ENCODE measurements at regions not wholly inside any gene's neighbourhood (a gene's known extent, or its start where the extent isn't known, plus 50 kb on each side); places are given as distances from the start of the nearest gene placed in this dataset.

- no peak for DNase-seq
These were observed 93.4 kb upstream of the KCNK1 start for GRCh38 chr1:233520261-233521191.

GRCh38 chr1:233523047-233523446, 90.9 kb upstream of the KCNK1 start:
- no peak for DNase-seq

- DNase-seq: no peak
These were observed 86.1 kb upstream of the KCNK1 start for GRCh38 chr1:233527818-233528217.

- no peak for DNase-seq
These were observed 83.1 kb upstream of the KCNK1 start for GRCh38 chr1:233530665-233531386.

DNA sequence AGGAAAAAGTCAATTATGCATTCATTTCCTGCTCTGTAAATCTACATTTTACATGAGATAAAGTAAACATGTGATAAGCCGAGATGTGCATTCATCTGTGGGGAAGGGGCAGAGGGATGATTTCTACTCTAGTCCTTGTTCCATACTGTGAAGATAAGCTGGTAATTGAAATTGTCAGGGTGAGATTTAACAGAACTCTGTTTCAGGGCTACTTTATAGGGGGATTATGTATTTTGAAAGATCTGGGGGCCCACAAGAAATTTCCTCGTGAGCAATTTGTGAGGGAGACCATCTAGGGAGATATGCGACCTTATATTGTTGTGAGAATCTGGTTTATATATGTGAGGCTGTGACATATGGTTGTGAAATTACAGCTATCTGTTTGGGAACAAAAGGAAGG, 73.1 kb upstream of the KCNK1 start:
- no peak for DNase-seq

- DNase-seq: no peak
These were observed 70.3 kb upstream of the KCNK1 start for GRCh38 chr1:233543338-233544255.

DNA sequence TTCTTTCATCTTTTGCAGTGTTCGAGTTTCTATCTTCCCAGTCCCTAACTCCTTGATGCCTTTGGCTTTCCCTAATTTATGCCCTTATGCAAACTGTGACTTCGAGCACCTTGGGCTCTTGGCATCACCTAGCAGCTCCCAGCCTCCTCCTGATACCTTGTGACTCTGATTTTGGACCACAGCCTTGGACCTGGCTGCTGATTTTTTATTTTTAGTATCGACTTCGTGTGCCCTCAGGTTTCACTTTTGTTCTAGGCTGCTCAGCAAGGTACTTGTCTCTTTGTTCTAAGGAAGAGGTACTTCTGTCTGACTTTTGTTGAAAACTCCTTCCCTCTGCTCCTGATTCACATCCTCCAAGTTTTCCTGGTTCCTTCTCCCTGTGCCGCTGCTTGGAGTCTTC, 69.6 kb upstream of the KCNK1 start:
- no peak for DNase-seq

DNA sequence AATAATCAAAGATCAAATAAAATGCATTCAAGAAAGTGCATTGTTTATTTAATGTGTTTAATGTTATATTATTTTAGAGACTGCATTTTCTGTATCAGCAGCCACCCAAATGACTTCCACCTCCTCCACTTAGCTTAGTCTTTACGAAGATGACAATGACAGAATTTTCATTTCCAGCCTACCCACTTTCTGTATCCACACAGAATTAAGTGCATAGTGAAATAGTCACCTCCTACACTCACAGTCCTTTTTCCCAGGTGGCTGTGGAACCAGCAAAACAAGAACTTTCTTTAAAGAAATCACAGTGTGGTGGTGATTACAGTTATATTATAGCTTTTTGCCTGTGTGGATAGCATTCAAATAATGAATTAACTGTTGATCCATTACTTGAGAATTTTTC, 66.2 kb upstream of the KCNK1 start:
- DNase-seq: no peak

GRCh38 chr1:233549404-233549803, 64.5 kb upstream of the KCNK1 start:
- no peak for DNase-seq

DNA sequence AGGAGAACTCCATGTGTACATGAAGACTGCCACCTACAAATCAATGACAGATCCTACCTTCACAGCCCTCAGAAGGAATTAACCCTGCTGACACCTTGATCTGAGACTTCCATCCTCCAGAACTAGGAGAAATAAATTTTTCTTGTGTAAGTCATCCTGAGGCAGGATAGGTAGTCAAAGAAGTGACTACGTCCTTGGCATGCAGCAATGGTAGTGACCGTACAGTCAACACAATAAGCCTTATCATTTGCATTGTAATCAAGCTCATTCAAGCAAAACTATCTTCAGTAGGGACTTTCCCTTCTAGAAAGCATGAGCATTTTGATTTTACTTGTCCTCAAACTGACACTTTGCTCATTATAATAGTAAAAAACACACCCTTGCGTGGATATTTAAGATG, 64.0 kb upstream of the KCNK1 start:
- DNase-seq: no peak

GRCh38 chr1:233554037-233554436, 59.9 kb upstream of the KCNK1 start:
- DNase-seq: no peak

- no peak for DNase-seq
These were observed 52.0 kb upstream of the KCNK1 start for GRCh38 chr1:233561708-233562426.
